ENCODE measurements at regions not wholly inside any gene's neighbourhood (a gene's known extent, or its start where the extent isn't known, plus 50 kb on each side); places are given as distances from the start of the nearest gene placed in this dataset.

- intact Hi-C loops (cut with micrococcal nuclease) = no loop called here
- H3K27ac ChIP-seq (ENCODE audit: low read depth, low read length) = no peak overlapping the region
- H3K9me3 ChIP-seq (ENCODE audit: control insufficient read depth in 1 of 2, insufficient read depth in 1 of 2, low read depth in 1 of 2, low read length in 2 of 2) = no peaks in the 10 kb centered on the region
- POLR2A ChIA-PET = no interaction called here
- H3K9ac ChIP-seq (ENCODE audit: low read length) = no peak overlapping the region
- H3K4me1 ChIP-seq (ENCODE audit: control insufficient read depth in 1 of 2, insufficient read depth in 2 of 2, low read length in 2 of 2) = no peaks in the 10 kb centered on the region
- DNase-seq (ENCODE audit: low read depth, low spot score) (no peak), ATAC-seq (no peak)
- no peak overlapping the region for H3K4me2 ChIP-seq (ENCODE audit: low read length)
- no peaks in the 10 kb centered on the region for H4K20me1 ChIP-seq (ENCODE audit: insufficient read depth)
- BruUV-seq (replicated peaks) = no TSS peak
- H3K36me3 ChIP-seq (ENCODE audit: control insufficient read depth in 1 of 2, insufficient read depth in 2 of 2, low read length in 2 of 2) = no peaks in the 10 kb centered on the region
- H3K27me3 ChIP-seq (ENCODE audit: insufficient read depth, low read length) = no peaks in the 10 kb centered on the region
- no peak overlapping the region for H2AFZ ChIP-seq (ENCODE audit: low read depth, low read length, poor library complexity, severe bottlenecking)
- no peaks in the 10 kb centered on the region for H3K9me2 ChIP-seq (ENCODE audit: insufficient read depth)
- CTCF ChIA-PET = no interaction called here
- TF ChIP-seq RAD21 (IDR thresholded peaks at IDR 0.05; ENCODE audit: low read depth) (no peak), ZNF274 (IDR thresholded peaks at IDR 0.05; ENCODE audit: low read depth, low read length) (no peak), SIN3A (IDR thresholded peaks at IDR 0.05; ENCODE audit: low read depth) (no peak), YY1 (IDR thresholded peaks at IDR 0.05; ENCODE audit: extremely low read depth, insufficient replicate concordance, low read depth, low read length) (no peak), JUND (IDR thresholded peaks at IDR 0.05) (no peak), FOSL1 (IDR thresholded peaks at IDR 0.05; ENCODE audit: low read depth) (no peak), SRF (IDR thresholded peaks at IDR 0.05; ENCODE audit: low read depth) (no peak), SP1 (IDR thresholded peaks at IDR 0.05; ENCODE audit: low read depth) (no peak), EZH2 (IDR thresholded peaks at IDR 0.05) (no peak), POLR2A (IDR thresholded peaks at IDR 0.05; ENCODE audit: borderline replicate concordance, extremely low read depth, insufficient read depth, insufficient read length) (no peak), REST (IDR thresholded peaks at IDR 0.05; ENCODE audit: low read depth) (no peak), CBX3 (IDR thresholded peaks at IDR 0.05; ENCODE audit: low read depth) (no peak), ELF1 (IDR thresholded peaks at IDR 0.05; ENCODE audit: borderline replicate concordance, low read depth) (no peak), EGR1 (IDR thresholded peaks at IDR 0.05; ENCODE audit: low read depth) (no peak)
- no peak overlapping the region for H3K4me3 ChIP-seq (replicated peaks in 1 of 2; ENCODE audit: low read depth in 1 of 2, low read length in 2 of 2)
- H3K79me2 ChIP-seq (ENCODE audit: insufficient read depth, low read length) = no peaks in the 10 kb centered on the region
- RAD21 ChIA-PET (ENCODE audit: low non-redundant PET in 1 of 2, low total read pairs in 2 of 2, uncharacterized antibody in 2 of 2, unreplicated experiment in 2 of 2) = no interaction called here
Observed at GRCh38 chrX:30039768-30040167, 175.6 kb upstream of the MAGEB2 start.

Data from HCT116 (cell line).